HFFc6 (cell line): ENCODE measurements at regions not wholly inside any gene's neighbourhood (a gene's known extent, or its start where the extent isn't known, plus 50 kb on each side); places are given as distances from the start of the nearest gene placed in this dataset.

Experiments used
- DNase-seq: peaks from one replicate; pipeline ENCODE4 v3.0.0-alpha.2; 2018
- H3K27ac Mint-ChIP-seq: 2 replicates; pipeline ENCODE4 v1.8.0; 2020; ENCODE audit warnings: mild to moderate bottlenecking, mixed read lengths
- H3K27me3 Mint-ChIP-seq: 2 replicates; pipeline ENCODE4 v1.8.0; 2021; ENCODE audit warnings: mild to moderate bottlenecking, moderate library complexity, mixed read lengths; ENCODE audit not compliant: insufficient read depth
- H3K36me3 Mint-ChIP-seq: 2 replicates; pipeline ENCODE4 v1.8.0; 2021; ENCODE audit warnings: low read depth, mixed read lengths
- H3K4me1 Mint-ChIP-seq: 2 replicates; pipeline ENCODE4 v1.8.0; 2020; ENCODE audit warnings: low read depth, mixed read lengths
- H3K4me3 Mint-ChIP-seq: 2 replicates; pipeline ENCODE4 v1.8.0; 2020; ENCODE audit warnings: mild to moderate bottlenecking, moderate library complexity, mixed read lengths
- H3K9me3 Mint-ChIP-seq: 2 replicates; pipeline ENCODE4 v1.8.0; 2020; ENCODE audit warnings: mild to moderate bottlenecking, mixed read lengths
- CTCF ChIP-seq: fragments of 200-600 bp; sonication (generic); IDR thresholded peaks from 2 replicates; pipeline ENCODE4 v1.5.0; 2021; ENCODE audit warnings: antibody characterized with exemption, mild to moderate bottlenecking

DNA sequence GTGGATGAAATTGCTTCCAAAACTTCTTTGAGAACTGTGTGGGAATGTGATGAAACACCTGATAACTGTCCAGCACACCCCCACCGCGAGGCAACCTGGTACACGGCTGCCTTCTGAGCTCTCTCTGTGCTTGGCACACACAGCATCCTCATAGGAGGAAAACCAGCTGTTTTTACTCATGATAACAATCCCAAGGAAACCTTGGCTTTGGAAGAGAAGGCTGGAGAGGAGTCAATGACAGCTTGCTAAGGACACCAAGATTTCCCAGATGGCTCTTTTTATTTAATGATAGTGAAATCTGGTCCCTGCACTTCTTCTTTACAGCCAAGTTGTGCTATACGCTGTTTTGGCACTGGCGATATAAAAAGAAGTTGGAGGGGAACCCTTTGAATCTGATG is 232.5 kb upstream of the FN1 start:
- Mint-ChIP-seq H3K27ac (no peak overlapping the region), H3K4me3 (no peak overlapping the region), H3K4me1 (peaks cover 48% of the 10 kb centered on the region), H3K36me3 (peaks cover 12% of the 10 kb centered on the region; the same call in 1 of the 2 replicates), H3K9me3 (no peaks in the 10 kb centered on the region; the same call in 1 of the 2 replicates), H3K27me3 (peaks cover 4% of the 10 kb centered on the region; the same call in 1 of the 2 replicates)
- TF ChIP-seq CTCF, result no peak
- no peak for DNase-seq

- Mint-ChIP-seq H3K27ac (no peak overlapping the region), H3K4me1 (peaks cover 52% of the 10 kb centered on the region), H3K36me3 (peaks cover 11% of the 10 kb centered on the region; the same call in 1 of the 2 replicates), H3K9me3 (no peaks in the 10 kb centered on the region), H3K27me3 (peaks cover 4% of the 10 kb centered on the region; the same call in 1 of the 2 replicates), H3K4me3 (no peak overlapping the region)
- TF ChIP-seq CTCF, result no peak
- DNase-seq, result no peak
Measured at GRCh38 chr2:215667585-215668377, 231.9 kb upstream of the FN1 start.

GRCh38 chr2:215664847-215665525 is 229.1 kb upstream of the FN1 start:
- Mint-ChIP-seq H3K27ac (peak overlapping the region; percentile 63), H3K36me3 (peaks cover 10% of the 10 kb centered on the region; the same call in 1 of the 2 replicates), H3K27me3 (peaks cover 4% of the 10 kb centered on the region; the same call in 1 of the 2 replicates), H3K4me1 (peaks cover 74% of the 10 kb centered on the region), H3K9me3 (no peaks in the 10 kb centered on the region), H3K4me3 (peak overlapping the region; percentile 45)
- DNase-seq, result peak; percentile 90
- no peak for TF ChIP-seq CTCF

GRCh38 chr2:215662715-215663114 is 226.8 kb upstream of the FN1 start:
- no peak for DNase-seq
- Mint-ChIP-seq H3K4me1 (peaks cover 97% of the 10 kb centered on the region), H3K27me3 (peaks cover 4% of the 10 kb centered on the region; the same call in 1 of the 2 replicates), H3K9me3 (no peaks in the 10 kb centered on the region), H3K27ac (0 out of 2 replicates have a peak overlapping the region, but pooled peaks have one; percentile 25), H3K4me3 (no peak overlapping the region), H3K36me3 (peaks cover 10% of the 10 kb centered on the region; the same call in 1 of the 2 replicates)
- no peak for TF ChIP-seq CTCF

- TF ChIP-seq CTCF, result no peak
- Mint-ChIP-seq H3K4me1 (peaks cover 97% of the 10 kb centered on the region), H3K36me3 (peaks cover 6% of the 10 kb centered on the region; the same call in 1 of the 2 replicates), H3K9me3 (no peaks in the 10 kb centered on the region), H3K27ac (peak overlapping the region; percentile 92), H3K4me3 (peak overlapping the region; percentile 28; the same call in 1 of the 2 replicates), H3K27me3 (peaks cover 4% of the 10 kb centered on the region; the same call in 1 of the 2 replicates)
- DNase-seq, result peak; percentile 78
Measured at GRCh38 chr2:215660687-215661086, 224.8 kb upstream of the FN1 start.
